GM23338 (cell line): ENCODE measurements at regions not wholly inside any gene's neighbourhood (a gene's known extent, or its start where the extent isn't known, plus 50 kb on each side); places are given as distances from the start of the nearest gene placed in this dataset.

Source experiments
- CREB1 ChIP-seq: fragments of 250-450 bp; sonication (Bioruptor Pico); IDR thresholded peaks from 2 replicates; pipeline ENCODE4 v1.5.0; 2020; ENCODE audit warnings: low read depth, mild to moderate bottlenecking, moderate library complexity
- EZH2 ChIP-seq: fragments of 200-600 bp; sonication (generic); IDR thresholded peaks from one replicate; pipeline ENCODE4 v1.8.0; 2017; ENCODE audit warnings: antibody characterized with exemption, mild to moderate bottlenecking, low read depth; ENCODE audit not compliant: unreplicated experiment
- EZH2phosphoT487 ChIP-seq: fragments of 200-600 bp; sonication (generic); IDR thresholded peaks from one replicate; pipeline ENCODE4 v1.8.1; 2018; ENCODE audit warnings: antibody characterized with exemption; ENCODE audit not compliant: unreplicated experiment
- POLR2AphosphoS5 ChIP-seq: IDR thresholded peaks from 2 replicates; pipeline ENCODE4 v1.6.1; 2016; ENCODE audit warnings: antibody characterized with exemption, low read depth
- ZNF114 ChIP-seq: fragments of 250-450 bp; sonication (Bioruptor Pico); IDR thresholded peaks from 2 replicates; pipeline ENCODE4 v1.5.0; 2020; ENCODE audit warnings: mild to moderate bottlenecking, moderate library complexity
- TF ChIP-seq, protein P1 (sequence below), 2 experiments: fragments of 200-600 bp in 1 of 2; sonication (generic) in 1 of 2; conservative IDR thresholded peaks; 2 replicates each; pipeline versions ENCODE4 v1.5.1 to v1.6.1; 2016 to 2017; ENCODE audit warnings: antibody characterized with exemption in 2 of 2, low read depth in 2 of 2, mild to moderate bottlenecking in 2 of 2, moderate library complexity in 1 of 2
- TF ChIP-seq, protein P2 (sequence below): IDR thresholded peaks from one replicate; pipeline ENCODE4 v1.6.1; 2018; ENCODE audit warnings: antibody characterized with exemption; ENCODE audit not compliant: unreplicated experiment
- TF ChIP-seq, protein P3 (sequence below): IDR thresholded peaks from 2 replicates; pipeline ENCODE4 v1.6.1; 2016; ENCODE audit warnings: antibody characterized with exemption

DNA sequence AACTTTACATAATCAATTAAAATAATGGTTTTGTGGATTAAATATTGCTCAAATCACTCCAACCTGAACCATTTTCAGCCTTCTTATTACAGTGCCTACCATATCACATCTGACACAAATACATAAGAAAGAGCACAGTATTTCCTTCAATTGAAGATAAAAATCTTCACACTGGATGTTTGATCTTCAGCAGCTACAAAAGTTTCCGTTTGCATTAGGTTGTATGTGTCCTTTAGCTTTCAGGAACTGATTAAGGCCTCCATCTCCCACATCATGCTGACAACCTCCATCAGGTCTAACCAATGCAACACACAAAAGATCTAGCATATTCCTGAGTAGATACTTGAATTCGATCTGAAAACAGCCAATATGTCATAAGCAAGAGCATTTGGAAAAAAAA is 195.1 kb upstream of the NR5A2 start:
- TF ChIP-seq, protein P1, sequence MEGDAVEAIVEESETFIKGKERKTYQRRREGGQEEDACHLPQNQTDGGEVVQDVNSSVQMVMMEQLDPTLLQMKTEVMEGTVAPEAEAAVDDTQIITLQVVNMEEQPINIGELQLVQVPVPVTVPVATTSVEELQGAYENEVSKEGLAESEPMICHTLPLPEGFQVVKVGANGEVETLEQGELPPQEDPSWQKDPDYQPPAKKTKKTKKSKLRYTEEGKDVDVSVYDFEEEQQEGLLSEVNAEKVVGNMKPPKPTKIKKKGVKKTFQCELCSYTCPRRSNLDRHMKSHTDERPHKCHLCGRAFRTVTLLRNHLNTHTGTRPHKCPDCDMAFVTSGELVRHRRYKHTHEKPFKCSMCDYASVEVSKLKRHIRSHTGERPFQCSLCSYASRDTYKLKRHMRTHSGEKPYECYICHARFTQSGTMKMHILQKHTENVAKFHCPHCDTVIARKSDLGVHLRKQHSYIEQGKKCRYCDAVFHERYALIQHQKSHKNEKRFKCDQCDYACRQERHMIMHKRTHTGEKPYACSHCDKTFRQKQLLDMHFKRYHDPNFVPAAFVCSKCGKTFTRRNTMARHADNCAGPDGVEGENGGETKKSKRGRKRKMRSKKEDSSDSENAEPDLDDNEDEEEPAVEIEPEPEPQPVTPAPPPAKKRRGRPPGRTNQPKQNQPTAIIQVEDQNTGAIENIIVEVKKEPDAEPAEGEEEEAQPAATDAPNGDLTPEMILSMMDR (conservative IDR thresholded peaks at IDR 0.05; ENCODE audit: low read depth in 2 of 2), result no peak
- TF ChIP-seq POLR2AphosphoS5 (no peak), EZH2 (no peak), EZH2phosphoT487 (no peak), ZNF114 (CRISPR knock-in tag) (no peak), CREB1 (CRISPR knock-in tag) (no peak)
- TF ChIP-seq, protein P2, sequence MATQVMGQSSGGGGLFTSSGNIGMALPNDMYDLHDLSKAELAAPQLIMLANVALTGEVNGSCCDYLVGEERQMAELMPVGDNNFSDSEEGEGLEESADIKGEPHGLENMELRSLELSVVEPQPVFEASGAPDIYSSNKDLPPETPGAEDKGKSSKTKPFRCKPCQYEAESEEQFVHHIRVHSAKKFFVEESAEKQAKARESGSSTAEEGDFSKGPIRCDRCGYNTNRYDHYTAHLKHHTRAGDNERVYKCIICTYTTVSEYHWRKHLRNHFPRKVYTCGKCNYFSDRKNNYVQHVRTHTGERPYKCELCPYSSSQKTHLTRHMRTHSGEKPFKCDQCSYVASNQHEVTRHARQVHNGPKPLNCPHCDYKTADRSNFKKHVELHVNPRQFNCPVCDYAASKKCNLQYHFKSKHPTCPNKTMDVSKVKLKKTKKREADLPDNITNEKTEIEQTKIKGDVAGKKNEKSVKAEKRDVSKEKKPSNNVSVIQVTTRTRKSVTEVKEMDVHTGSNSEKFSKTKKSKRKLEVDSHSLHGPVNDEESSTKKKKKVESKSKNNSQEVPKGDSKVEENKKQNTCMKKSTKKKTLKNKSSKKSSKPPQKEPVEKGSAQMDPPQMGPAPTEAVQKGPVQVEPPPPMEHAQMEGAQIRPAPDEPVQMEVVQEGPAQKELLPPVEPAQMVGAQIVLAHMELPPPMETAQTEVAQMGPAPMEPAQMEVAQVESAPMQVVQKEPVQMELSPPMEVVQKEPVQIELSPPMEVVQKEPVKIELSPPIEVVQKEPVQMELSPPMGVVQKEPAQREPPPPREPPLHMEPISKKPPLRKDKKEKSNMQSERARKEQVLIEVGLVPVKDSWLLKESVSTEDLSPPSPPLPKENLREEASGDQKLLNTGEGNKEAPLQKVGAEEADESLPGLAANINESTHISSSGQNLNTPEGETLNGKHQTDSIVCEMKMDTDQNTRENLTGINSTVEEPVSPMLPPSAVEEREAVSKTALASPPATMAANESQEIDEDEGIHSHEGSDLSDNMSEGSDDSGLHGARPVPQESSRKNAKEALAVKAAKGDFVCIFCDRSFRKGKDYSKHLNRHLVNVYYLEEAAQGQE, result no peak
- TF ChIP-seq, protein P3, sequence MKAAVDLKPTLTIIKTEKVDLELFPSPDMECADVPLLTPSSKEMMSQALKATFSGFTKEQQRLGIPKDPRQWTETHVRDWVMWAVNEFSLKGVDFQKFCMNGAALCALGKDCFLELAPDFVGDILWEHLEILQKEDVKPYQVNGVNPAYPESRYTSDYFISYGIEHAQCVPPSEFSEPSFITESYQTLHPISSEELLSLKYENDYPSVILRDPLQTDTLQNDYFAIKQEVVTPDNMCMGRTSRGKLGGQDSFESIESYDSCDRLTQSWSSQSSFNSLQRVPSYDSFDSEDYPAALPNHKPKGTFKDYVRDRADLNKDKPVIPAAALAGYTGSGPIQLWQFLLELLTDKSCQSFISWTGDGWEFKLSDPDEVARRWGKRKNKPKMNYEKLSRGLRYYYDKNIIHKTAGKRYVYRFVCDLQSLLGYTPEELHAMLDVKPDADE, result no peak
